ENCODE measurements at regions not wholly inside any gene's neighbourhood (a gene's known extent, or its start where the extent isn't known, plus 50 kb on each side); places are given as distances from the start of the nearest gene placed in this dataset.

DNA sequence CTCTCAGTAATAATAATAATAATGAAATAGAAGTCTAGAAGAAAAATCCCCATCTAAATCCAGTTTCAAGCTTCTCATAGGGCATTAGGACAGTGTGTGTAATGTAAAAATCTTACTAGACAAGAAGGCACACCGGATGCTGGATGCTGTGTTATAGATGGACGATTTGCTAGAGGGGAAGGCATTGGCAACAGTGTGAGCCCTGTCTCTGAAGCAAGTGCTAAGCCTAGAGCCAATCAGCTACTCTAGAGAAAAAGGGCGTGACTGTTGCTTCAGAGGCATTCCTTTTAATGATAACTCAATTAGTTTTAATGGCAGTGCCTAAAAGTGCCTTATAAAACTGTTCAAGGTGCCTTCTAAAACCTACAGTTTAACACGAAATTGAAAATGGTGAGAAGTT is 344.9 kb downstream of the TDRD15 start:
- Histone ChIP-seq H3K27ac (no peak overlapping the region), H3K4me1 (no peaks in the 10 kb centered on the region), H3K4me3 (no peak overlapping the region), H3K36me3 (no peaks in the 10 kb centered on the region), H3K27me3 (no peaks in the 10 kb centered on the region), H3K9me3 (no peaks in the 10 kb centered on the region)
- 67 to 77% (median 75%) methylated on average over 4 of the region's 4 CpGs for WGBS, 4 donors
- ATAC-seq (no peak), DNase-seq (no peak)
- TF ChIP-seq, protein P1, sequence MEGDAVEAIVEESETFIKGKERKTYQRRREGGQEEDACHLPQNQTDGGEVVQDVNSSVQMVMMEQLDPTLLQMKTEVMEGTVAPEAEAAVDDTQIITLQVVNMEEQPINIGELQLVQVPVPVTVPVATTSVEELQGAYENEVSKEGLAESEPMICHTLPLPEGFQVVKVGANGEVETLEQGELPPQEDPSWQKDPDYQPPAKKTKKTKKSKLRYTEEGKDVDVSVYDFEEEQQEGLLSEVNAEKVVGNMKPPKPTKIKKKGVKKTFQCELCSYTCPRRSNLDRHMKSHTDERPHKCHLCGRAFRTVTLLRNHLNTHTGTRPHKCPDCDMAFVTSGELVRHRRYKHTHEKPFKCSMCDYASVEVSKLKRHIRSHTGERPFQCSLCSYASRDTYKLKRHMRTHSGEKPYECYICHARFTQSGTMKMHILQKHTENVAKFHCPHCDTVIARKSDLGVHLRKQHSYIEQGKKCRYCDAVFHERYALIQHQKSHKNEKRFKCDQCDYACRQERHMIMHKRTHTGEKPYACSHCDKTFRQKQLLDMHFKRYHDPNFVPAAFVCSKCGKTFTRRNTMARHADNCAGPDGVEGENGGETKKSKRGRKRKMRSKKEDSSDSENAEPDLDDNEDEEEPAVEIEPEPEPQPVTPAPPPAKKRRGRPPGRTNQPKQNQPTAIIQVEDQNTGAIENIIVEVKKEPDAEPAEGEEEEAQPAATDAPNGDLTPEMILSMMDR (IDR thresholded peaks at IDR 0.05): no peak
- no peak for TF ChIP-seq POLR2A (IDR thresholded peaks at IDR 0.05)
- intact Hi-C loops (cut with DNase I): no loop called here

DNA sequence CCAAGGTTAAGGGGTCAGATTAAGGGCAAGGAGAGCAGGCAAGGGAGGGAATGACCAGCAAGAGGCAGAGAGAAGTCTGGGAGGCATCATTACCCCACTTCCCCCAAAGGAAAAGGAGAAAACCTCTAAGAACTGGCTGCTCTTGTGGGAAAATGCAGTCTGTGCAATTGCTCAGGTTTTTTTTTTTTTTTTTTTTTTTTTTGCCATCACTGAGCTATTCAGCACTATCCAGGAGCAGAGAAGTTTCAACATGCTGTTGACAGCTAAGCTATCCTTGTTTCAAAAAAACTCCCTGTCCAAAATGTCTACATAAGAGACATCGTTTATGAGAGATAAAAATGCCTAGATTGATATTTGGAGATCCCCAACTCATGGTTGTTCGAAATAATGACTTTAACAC is 345.4 kb downstream of the TDRD15 start:
- H3K4me3 ChIP-seq: no peak overlapping the region
- 39 to 58% (median 49%) methylated on average over 2 of the region's 2 CpGs for WGBS, 4 donors
- no peak for TF ChIP-seq POLR2A (IDR thresholded peaks at IDR 0.05)
- TF ChIP-seq, protein P1 (IDR thresholded peaks at IDR 0.05): no peak
- H3K4me1 ChIP-seq: no peaks in the 10 kb centered on the region
- H3K27me3 ChIP-seq: no peaks in the 10 kb centered on the region
- intact Hi-C loops (cut with DNase I): no loop called here
- H3K36me3 ChIP-seq: no peaks in the 10 kb centered on the region
- no peaks in the 10 kb centered on the region for H3K9me3 ChIP-seq
- ATAC-seq: no peak
- no peak overlapping the region for H3K27ac ChIP-seq
- no peak for DNase-seq

DNA sequence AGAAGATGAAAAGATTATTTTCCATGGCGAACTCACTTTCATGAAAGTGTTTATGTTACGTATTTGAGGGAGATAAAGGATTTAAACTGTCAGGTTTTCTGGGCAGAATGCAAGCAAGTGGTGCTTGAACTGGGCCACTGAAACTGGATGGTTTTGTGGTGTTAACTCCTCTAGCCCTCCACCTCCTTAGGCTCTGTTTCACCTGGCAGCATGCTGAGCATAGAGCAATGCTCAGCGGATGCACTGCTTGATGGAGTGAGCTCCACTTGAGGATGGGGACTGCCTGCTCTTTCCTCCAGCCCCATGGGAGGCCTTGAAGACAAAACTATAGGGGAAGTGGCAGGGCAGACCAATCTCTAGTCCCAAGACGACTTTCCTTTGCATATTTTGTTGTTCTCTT is 345.8 kb downstream of the TDRD15 start:
- H3K36me3 ChIP-seq: no peaks in the 10 kb centered on the region
- TF ChIP-seq POLR2A (IDR thresholded peaks at IDR 0.05): no peak
- TF ChIP-seq, protein P1 (IDR thresholded peaks at IDR 0.05): no peak
- no peak overlapping the region for H3K27ac ChIP-seq
- no peaks in the 10 kb centered on the region for H3K4me1 ChIP-seq
- intact Hi-C loops (cut with DNase I): no loop called here
- DNase-seq (no peak), ATAC-seq (no peak)
- no peak overlapping the region for H3K4me3 ChIP-seq
- WGBS, 4 donors: 74 to 78% (median 77%) methylated on average over 4 of the region's 4 CpGs
- H3K9me3 ChIP-seq: no peaks in the 10 kb centered on the region
- no peaks in the 10 kb centered on the region for H3K27me3 ChIP-seq

DNA sequence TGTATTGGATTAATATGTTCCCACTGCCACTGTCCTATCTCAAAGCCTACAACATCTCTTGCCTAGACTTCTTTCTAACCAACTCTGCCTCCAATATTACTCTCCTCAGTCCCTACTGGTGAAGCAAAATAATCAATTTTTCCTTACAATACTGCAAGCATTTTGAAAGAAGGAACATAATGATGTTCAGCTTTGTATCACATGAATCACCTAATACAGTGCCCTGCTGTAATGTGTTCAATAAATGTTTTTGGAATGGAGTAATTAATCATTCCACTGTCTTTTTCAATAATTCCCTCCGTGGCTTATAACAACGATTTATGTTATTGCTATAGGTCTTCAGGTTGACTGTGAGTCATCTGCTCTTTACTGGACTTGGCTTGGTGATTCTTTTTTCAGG is 356.4 kb downstream of the TDRD15 start:
- DNase-seq (no peak), ATAC-seq (no peak)
- TF ChIP-seq POLR2A (IDR thresholded peaks at IDR 0.05): no peak
- TF ChIP-seq, protein P1 (IDR thresholded peaks at IDR 0.05): no peak
- Histone ChIP-seq H3K4me3 (no peak overlapping the region), H3K27me3 (no peaks in the 10 kb centered on the region), H3K27ac (no peak overlapping the region), H3K36me3 (no peaks in the 10 kb centered on the region), H3K4me1 (no peaks in the 10 kb centered on the region), H3K9me3 (peaks cover 0 to 14% (median 1%) of the 10 kb centered on the region in 12 donors)
- 83 to 90% (median 87%) methylated on average over 2 of the region's 2 CpGs for WGBS, 4 donors
- intact Hi-C loops (cut with DNase I): no loop called here

All from heart left ventricle (tissue), 16 donors.